ENCODE measurements at regions not wholly inside any gene's neighbourhood (a gene's known extent, or its start where the extent isn't known, plus 50 kb on each side); places are given as distances from the start of the nearest gene placed in this dataset.

GRCh38 chr14:84707830-84708229, 822.1 kb upstream of the FLRT2 start:
- no peak for DNase-seq (ENCODE audit: low spot score)
- Histone ChIP-seq H3K4me2 (no peak overlapping the region), H3K27me3 (no peaks in the 10 kb centered on the region), H3K4me3 (no peak overlapping the region), H3K36me3 (replicated peaks; ENCODE audit: insufficient read depth, low read depth) (no peaks in the 10 kb centered on the region), H3K4me1 (ENCODE audit: insufficient read depth) (no peaks in the 10 kb centered on the region), H3K9me2 (replicated peaks; ENCODE audit: insufficient read depth) (no peaks in the 10 kb centered on the region), H3K79me2 (no peaks in the 10 kb centered on the region), H4K20me1 (ENCODE audit: insufficient read depth, poor library complexity, severe bottlenecking) (no peaks in the 10 kb centered on the region), H2AFZ (no peak overlapping the region), H3K27ac (no peak overlapping the region), H3K9me3 (ENCODE audit: low read depth) (no peaks in the 10 kb centered on the region)
- TF ChIP-seq EZH2 (IDR thresholded peaks at IDR 0.05; ENCODE audit: borderline replicate concordance) (no peak), EZH2phosphoT487 (IDR thresholded peaks at IDR 0.05; ENCODE audit: low read depth, severe bottlenecking, unreplicated experiment) (no peak)
- TF ChIP-seq, protein P1, sequence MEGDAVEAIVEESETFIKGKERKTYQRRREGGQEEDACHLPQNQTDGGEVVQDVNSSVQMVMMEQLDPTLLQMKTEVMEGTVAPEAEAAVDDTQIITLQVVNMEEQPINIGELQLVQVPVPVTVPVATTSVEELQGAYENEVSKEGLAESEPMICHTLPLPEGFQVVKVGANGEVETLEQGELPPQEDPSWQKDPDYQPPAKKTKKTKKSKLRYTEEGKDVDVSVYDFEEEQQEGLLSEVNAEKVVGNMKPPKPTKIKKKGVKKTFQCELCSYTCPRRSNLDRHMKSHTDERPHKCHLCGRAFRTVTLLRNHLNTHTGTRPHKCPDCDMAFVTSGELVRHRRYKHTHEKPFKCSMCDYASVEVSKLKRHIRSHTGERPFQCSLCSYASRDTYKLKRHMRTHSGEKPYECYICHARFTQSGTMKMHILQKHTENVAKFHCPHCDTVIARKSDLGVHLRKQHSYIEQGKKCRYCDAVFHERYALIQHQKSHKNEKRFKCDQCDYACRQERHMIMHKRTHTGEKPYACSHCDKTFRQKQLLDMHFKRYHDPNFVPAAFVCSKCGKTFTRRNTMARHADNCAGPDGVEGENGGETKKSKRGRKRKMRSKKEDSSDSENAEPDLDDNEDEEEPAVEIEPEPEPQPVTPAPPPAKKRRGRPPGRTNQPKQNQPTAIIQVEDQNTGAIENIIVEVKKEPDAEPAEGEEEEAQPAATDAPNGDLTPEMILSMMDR (IDR thresholded peaks at IDR 0.05; ENCODE audit: poor library complexity): no peak
- 86% methylated on average over 1 of the region's 1 CpG for WGBS (ENCODE audit: low lambda C conversion rate, missing lambda C conversion rate)

DNA sequence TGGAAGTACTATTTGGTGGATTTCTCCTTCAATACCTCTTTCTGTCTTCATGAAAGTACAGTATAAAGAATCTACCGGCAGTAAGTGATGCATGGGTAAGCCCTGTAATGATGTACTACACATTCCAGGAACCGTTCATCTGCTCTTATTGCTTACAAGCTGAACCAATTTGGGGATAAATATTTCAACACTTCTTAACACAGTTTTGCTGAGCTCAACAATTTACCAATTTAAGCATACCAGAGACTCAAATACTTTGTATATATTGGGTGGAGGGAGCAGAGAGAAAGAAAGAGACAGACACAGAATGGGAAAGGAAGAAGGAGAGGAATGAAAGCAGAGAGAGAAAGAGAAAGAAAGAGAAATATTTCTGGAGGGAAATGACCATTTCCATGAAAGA, 821.1 kb upstream of the FLRT2 start:
- H3K4me1 ChIP-seq (ENCODE audit: insufficient read depth): no peaks in the 10 kb centered on the region
- no peaks in the 10 kb centered on the region for H4K20me1 ChIP-seq (ENCODE audit: insufficient read depth, poor library complexity, severe bottlenecking)
- no peaks in the 10 kb centered on the region for H3K79me2 ChIP-seq
- H3K36me3 ChIP-seq (replicated peaks; ENCODE audit: insufficient read depth, low read depth): no peaks in the 10 kb centered on the region
- no peak overlapping the region for H3K4me3 ChIP-seq
- WGBS (ENCODE audit: low lambda C conversion rate, missing lambda C conversion rate): 54% methylated on average over 2 of the region's 2 CpGs
- H3K9me2 ChIP-seq (replicated peaks; ENCODE audit: insufficient read depth): no peaks in the 10 kb centered on the region
- H3K27ac ChIP-seq: no peak overlapping the region
- DNase-seq (ENCODE audit: low spot score): no peak
- H3K9me3 ChIP-seq (ENCODE audit: low read depth): no peaks in the 10 kb centered on the region
- no peak overlapping the region for H2AFZ ChIP-seq
- H3K27me3 ChIP-seq: no peaks in the 10 kb centered on the region
- TF ChIP-seq, protein P1 (IDR thresholded peaks at IDR 0.05; ENCODE audit: poor library complexity): no peak
- TF ChIP-seq EZH2phosphoT487 (IDR thresholded peaks at IDR 0.05; ENCODE audit: low read depth, severe bottlenecking, unreplicated experiment) (no peak), EZH2 (IDR thresholded peaks at IDR 0.05; ENCODE audit: borderline replicate concordance) (no peak)
- H3K4me2 ChIP-seq: no peak overlapping the region

DNA sequence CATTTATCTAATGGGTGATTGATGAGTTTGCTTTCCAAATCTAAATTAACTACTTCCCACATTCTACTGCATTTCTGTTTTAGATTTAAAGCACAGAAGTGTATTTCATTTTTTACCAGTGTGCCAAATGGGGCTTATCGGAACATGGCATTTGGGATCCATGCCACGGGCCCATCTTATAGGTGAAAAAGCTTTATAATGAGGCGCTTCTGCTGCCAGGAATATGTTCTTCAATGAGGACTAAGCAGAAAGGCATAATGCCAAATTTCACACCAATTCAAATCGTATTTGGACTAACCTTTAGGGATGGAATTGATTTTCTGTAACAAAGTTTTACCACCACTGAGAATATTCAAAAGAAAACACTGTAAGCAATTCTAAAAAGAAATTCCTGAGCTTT, 803.5 kb upstream of the FLRT2 start:
- Histone ChIP-seq H2AFZ (no peak overlapping the region), H3K4me3 (no peak overlapping the region), H3K79me2 (no peaks in the 10 kb centered on the region), H3K27me3 (no peaks in the 10 kb centered on the region), H3K27ac (no peak overlapping the region), H4K20me1 (ENCODE audit: insufficient read depth, poor library complexity, severe bottlenecking) (no peaks in the 10 kb centered on the region), H3K4me2 (no peak overlapping the region), H3K9me2 (replicated peaks; ENCODE audit: insufficient read depth) (no peaks in the 10 kb centered on the region), H3K36me3 (replicated peaks; ENCODE audit: insufficient read depth, low read depth) (no peaks in the 10 kb centered on the region), H3K9me3 (ENCODE audit: low read depth) (no peaks in the 10 kb centered on the region), H3K4me1 (ENCODE audit: insufficient read depth) (no peaks in the 10 kb centered on the region)
- DNase-seq (ENCODE audit: low spot score): no peak
- 86% methylated on average over 4 of the region's 4 CpGs for WGBS (ENCODE audit: low lambda C conversion rate, missing lambda C conversion rate)
- TF ChIP-seq, protein P1 (IDR thresholded peaks at IDR 0.05; ENCODE audit: poor library complexity): no peak
- no peak for TF ChIP-seq EZH2phosphoT487 (IDR thresholded peaks at IDR 0.05; ENCODE audit: low read depth, severe bottlenecking, unreplicated experiment)
- no peak for TF ChIP-seq EZH2 (IDR thresholded peaks at IDR 0.05; ENCODE audit: borderline replicate concordance)
